Skeletal muscle tissue (tissue), 3 donors: ENCODE measurements at regions not wholly inside any gene's neighbourhood (a gene's known extent, or its start where the extent isn't known, plus 50 kb on each side); places are given as distances from the start of the nearest gene placed in this dataset.

Source experiments
- H3K27ac ChIP-seq: one replicate; pipeline ENCODE4 v1.7.0; 2013; ENCODE audit warnings: mild to moderate bottlenecking, low read depth, low read length, inconsistent platforms
- H3K27me3 ChIP-seq, 3 donors: one replicate each; pipeline ENCODE4 v1.7.0; 2013; ENCODE audit warnings: low read length in 3 of 3; ENCODE audit not compliant: control insufficient read depth in 3 of 3, insufficient read depth in 3 of 3
- H3K36me3 ChIP-seq, 3 donors: one replicate each; pipeline ENCODE4 v1.7.0; 2013; ENCODE audit warnings: low read length in 3 of 3; ENCODE audit not compliant: control insufficient read depth in 3 of 3, insufficient read depth in 3 of 3
- H3K4me1 ChIP-seq, 3 donors: one replicate each; pipeline ENCODE4 v1.7.0; 2013; ENCODE audit warnings: low read length in 3 of 3, mild to moderate bottlenecking in 3 of 3; ENCODE audit not compliant: control insufficient read depth in 3 of 3, insufficient read depth in 3 of 3
- H3K4me3 ChIP-seq, 3 donors: one replicate each; pipeline ENCODE4 v1.7.0; 2013; ENCODE audit warnings: low read length in 3 of 3
- H3K9ac ChIP-seq, 3 donors: one replicate each; pipeline ENCODE4 v1.7.0; 2013; ENCODE audit warnings: low read length in 3 of 3, mild to moderate bottlenecking in 3 of 3, moderate library complexity in 2 of 3, low read depth in 1 of 3
- H3K9me3 ChIP-seq, 3 donors: one replicate each; pipeline ENCODE4 v1.7.0; 2013; ENCODE audit warnings: low read length in 3 of 3; ENCODE audit not compliant: control insufficient read depth in 3 of 3
- donor health status: Osteomylitis.

DNA sequence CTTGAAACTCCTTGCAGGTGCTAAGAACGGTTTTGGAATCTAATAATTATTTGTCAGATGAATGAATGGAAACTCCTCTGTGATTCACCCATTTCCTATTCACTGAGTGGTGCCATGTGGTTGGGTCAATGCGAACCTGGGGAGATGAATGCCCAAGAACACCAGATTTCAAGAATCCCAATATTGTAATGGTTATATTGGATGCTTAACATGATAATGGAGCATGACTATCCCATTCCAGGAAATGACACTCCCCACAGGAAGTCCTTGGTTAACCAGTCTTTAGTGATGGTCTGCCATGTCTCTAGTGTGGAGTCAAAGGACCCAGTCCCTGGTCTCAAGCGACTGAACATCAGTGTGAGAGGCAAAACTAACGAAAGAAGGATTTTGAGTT is 67.9 kb upstream of the ST3GAL5 start:
- H3K27ac ChIP-seq: no peak overlapping the region
- H3K27me3 ChIP-seq: no peaks in the 10 kb centered on the region
- peaks cover 8 to 31% (median 30%) of the 10 kb centered on the region in 3 donors for H3K4me1 ChIP-seq

GRCh38 chr2:85954590-85955458 is 66.0 kb upstream of the ST3GAL5 start:
- no peak overlapping the region for H3K27ac ChIP-seq
- H3K4me1 ChIP-seq: peaks cover 8 to 22% (median 21%) of the 10 kb centered on the region in 3 donors
- no peak overlapping the region for H3K9ac ChIP-seq
- H3K27me3 ChIP-seq: no peaks in the 10 kb centered on the region
- H3K36me3 ChIP-seq: no peaks in the 10 kb centered on the region
- H3K4me3 ChIP-seq: no peak overlapping the region
- no peaks in the 10 kb centered on the region for H3K9me3 ChIP-seq

More for the DNA sequence above, 67.9 kb upstream of the ST3GAL5 start:
- Histone ChIP-seq H3K9me3 (no peaks in the 10 kb centered on the region), H3K9ac (no peak overlapping the region), H3K4me3 (no peak overlapping the region), H3K36me3 (no peaks in the 10 kb centered on the region)

- Histone ChIP-seq H3K9me3 (no peaks in the 10 kb centered on the region), H3K9ac (no peak overlapping the region), H3K36me3 (no peaks in the 10 kb centered on the region), H3K4me3 (no peak overlapping the region), H3K4me1 (peaks cover 3 to 15% (median 14%) of the 10 kb centered on the region in 3 donors), H3K27ac (no peak overlapping the region), H3K27me3 (no peaks in the 10 kb centered on the region)
Measured at GRCh38 chr2:85954192-85954589, 65.4 kb upstream of the ST3GAL5 start.

GRCh38 chr2:85953476-85953875 is 64.7 kb upstream of the ST3GAL5 start:
- Histone ChIP-seq H3K27ac (no peak overlapping the region), H3K27me3 (no peaks in the 10 kb centered on the region), H3K9ac (no peak overlapping the region), H3K4me1 (peaks cover 3 to 14% (median 12%) of the 10 kb centered on the region in 3 donors), H3K4me3 (no peak overlapping the region), H3K36me3 (no peaks in the 10 kb centered on the region), H3K9me3 (no peaks in the 10 kb centered on the region)

GRCh38 chr2:85952196-85952734 is 63.5 kb upstream of the ST3GAL5 start:
- H3K36me3 ChIP-seq: no peaks in the 10 kb centered on the region
- H3K27me3 ChIP-seq: no peaks in the 10 kb centered on the region
- no peak overlapping the region for H3K9ac ChIP-seq
- H3K4me1 ChIP-seq: peaks cover 3 to 12% (median 12%) of the 10 kb centered on the region in 3 donors
- H3K27ac ChIP-seq: no peak overlapping the region
- peaks cover 0 to 2% (median 1%) of the 10 kb centered on the region in 3 donors for H3K9me3 ChIP-seq
- H3K4me3 ChIP-seq: no peak overlapping the region

- Histone ChIP-seq H3K9me3 (peaks cover 0 to 3% (median 2%) of the 10 kb centered on the region in 3 donors), H3K27ac (no peak overlapping the region), H3K4me1 (peaks cover 3 to 8% (median 5%) of the 10 kb centered on the region in 3 donors)
Measured at GRCh38 chr2:85951351-85952067, 62.7 kb upstream of the ST3GAL5 start.

GRCh38 chr2:85950743-85951142 is 62.0 kb upstream of the ST3GAL5 start:
- Histone ChIP-seq H3K36me3 (no peaks in the 10 kb centered on the region), H3K4me1 (peaks cover 0 to 2% (median 0%) of the 10 kb centered on the region in 3 donors), H3K9ac (no peak overlapping the region), H3K27me3 (no peaks in the 10 kb centered on the region), H3K27ac (no peak overlapping the region), H3K9me3 (peaks cover 0 to 3% (median 2%) of the 10 kb centered on the region in 3 donors), H3K4me3 (no peak overlapping the region)

More at GRCh38 chr2:85951351-85952067, 62.7 kb upstream of the ST3GAL5 start:
- Histone ChIP-seq H3K9ac (no peak overlapping the region), H3K36me3 (no peaks in the 10 kb centered on the region), H3K27me3 (no peaks in the 10 kb centered on the region), H3K4me3 (no peak overlapping the region)

DNA sequence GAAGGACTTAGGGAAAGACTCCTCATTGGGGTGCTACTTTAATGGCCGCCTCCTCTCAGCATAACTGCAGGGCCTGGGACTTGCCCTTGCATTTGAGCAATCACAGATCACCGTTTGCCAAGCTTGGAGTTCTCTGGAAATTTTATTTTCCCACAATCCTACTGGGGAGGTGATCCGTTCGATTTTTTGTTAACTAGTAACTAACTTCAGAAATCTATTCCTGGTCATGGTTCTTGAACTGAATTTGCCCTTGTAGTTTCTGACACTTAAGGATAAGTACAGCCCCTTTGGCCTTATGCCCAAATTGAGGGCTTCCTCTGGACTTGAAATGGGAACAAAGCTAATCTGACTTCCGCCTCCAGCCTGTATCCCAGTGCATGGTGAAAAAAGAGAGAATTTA is 60.5 kb upstream of the ST3GAL5 start:
- Histone ChIP-seq H3K27ac (no peak overlapping the region), H3K4me3 (no peak overlapping the region), H3K27me3 (no peaks in the 10 kb centered on the region), H3K4me1 (peaks cover 0 to 2% (median 0%) of the 10 kb centered on the region in 3 donors), H3K9me3 (peaks cover 0 to 3% (median 2%) of the 10 kb centered on the region in 3 donors), H3K9ac (no peak overlapping the region), H3K36me3 (no peaks in the 10 kb centered on the region)

DNA sequence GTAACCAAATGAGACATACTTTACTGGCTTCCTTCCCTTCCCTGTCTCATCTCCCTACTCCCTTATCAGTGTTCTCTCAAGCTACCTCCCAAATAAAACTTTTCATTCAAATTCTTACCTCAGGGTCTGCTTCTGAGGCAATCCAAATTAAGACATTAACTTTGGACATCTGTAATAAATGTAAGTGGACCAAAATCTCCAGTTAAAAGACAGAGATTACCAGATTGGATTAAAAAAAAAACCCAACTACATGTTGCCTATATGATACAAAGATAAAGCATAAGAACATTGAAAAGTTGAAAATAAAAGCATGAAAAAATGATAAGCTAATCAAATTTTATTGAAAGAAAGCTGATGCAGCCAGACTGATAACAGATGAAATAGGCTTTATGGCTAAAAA is 58.8 kb upstream of the ST3GAL5 start:
- H3K9me3 ChIP-seq: peaks cover 0 to 3% (median 2%) of the 10 kb centered on the region in 3 donors
- no peak overlapping the region for H3K4me3 ChIP-seq
- H3K36me3 ChIP-seq: no peaks in the 10 kb centered on the region
- no peak overlapping the region for H3K27ac ChIP-seq
- no peak overlapping the region for H3K9ac ChIP-seq
- H3K4me1 ChIP-seq: peaks cover 0 to 2% (median 0%) of the 10 kb centered on the region in 3 donors
- no peaks in the 10 kb centered on the region for H3K27me3 ChIP-seq
